SK-MEL-5 (cell line): ENCODE measurements at regions not wholly inside any gene's neighbourhood (a gene's known extent, or its start where the extent isn't known, plus 50 kb on each side); places are given as distances from the start of the nearest gene placed in this dataset.

Experiments
- DNase-seq: peaks from one replicate; pipeline ENCODE4 v3.0.0-alpha.2; 2016; ENCODE audit warnings: low read depth, low spot score
- in situ Hi-C: cut with HindIII; loops from 2 replicates; pipeline ENCODE4 v1.10.0; 2016; ENCODE audit warnings: low sequenced_read_pairs, high pct_unique_total_duplicates, low pct_unique_long_range_greater_than_20kb

- in situ Hi-C loops = no loop called here
- DNase-seq = no peak
Measured at GRCh38 chr10:130915065-130915464, 396.5 kb downstream of the TCERG1L start.

DNA sequence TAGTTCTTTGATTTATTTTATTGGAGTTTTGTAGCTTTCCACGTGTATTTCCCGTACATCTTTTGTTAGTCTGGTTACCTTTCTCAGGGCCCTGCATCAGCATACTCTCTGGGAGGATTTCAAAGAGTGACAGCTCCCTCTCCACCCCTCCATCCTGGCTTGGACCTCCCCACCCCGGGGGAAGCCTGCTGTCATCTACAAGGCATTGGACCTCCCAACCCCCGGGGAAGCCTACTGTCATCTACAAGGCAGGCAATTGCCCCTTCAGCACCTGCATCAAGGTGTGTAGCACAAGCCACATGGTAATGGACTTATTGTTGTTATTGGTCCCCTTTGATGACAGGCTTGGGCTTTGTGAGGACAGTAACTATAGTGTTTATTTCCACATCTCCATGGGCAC, 390.1 kb downstream of the TCERG1L start:
- in situ Hi-C loops = no loop called here
- DNase-seq = no peak

DNA sequence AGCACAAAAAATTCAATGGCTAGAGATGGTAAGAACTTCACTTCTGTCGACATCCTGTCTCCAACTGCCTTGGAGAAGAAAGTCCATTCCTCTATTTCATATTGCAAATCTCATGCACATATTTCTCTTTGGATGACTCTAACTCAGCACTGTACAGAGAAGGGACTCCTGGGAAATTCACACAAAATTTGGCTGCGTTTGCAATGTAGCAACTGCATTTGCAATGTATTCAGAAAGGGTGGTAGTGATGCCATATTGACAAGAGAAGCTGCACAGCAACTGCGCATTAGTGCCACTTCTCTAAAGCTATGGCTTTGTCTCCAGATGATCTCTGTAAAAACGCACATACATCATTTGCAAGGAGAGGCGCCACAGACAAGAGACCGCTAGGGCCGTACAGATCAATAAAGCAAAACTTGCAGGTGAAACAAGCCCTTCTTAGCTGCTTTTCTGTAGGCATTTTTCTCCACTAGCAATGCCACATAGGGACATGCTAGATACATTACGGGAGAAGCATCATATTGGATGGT, 389.5 kb downstream of the TCERG1L start:
- DNase-seq = no peak
- in situ Hi-C loops = no loop called here

DNA sequence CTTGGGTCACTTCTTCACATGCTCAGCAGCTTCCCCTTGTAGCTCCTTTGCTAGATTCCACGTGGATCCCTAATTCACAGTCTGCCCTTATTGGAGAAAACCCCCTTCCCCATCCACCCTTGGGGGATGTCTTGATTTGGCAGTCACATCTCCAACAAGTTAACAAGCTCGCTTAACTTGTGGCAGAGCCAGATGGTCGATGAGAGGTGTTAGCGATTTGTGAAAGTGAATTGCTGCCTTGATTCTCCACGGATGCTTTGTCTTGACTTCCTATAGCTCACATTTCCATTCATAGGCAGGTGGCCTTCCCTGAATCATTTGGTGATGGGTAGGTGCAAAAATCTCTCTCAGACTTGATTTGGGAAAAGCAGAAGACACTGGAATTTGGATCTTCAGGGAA, 387.9 kb downstream of the TCERG1L start:
- in situ Hi-C loops = no loop called here
- no peak for DNase-seq

DNA sequence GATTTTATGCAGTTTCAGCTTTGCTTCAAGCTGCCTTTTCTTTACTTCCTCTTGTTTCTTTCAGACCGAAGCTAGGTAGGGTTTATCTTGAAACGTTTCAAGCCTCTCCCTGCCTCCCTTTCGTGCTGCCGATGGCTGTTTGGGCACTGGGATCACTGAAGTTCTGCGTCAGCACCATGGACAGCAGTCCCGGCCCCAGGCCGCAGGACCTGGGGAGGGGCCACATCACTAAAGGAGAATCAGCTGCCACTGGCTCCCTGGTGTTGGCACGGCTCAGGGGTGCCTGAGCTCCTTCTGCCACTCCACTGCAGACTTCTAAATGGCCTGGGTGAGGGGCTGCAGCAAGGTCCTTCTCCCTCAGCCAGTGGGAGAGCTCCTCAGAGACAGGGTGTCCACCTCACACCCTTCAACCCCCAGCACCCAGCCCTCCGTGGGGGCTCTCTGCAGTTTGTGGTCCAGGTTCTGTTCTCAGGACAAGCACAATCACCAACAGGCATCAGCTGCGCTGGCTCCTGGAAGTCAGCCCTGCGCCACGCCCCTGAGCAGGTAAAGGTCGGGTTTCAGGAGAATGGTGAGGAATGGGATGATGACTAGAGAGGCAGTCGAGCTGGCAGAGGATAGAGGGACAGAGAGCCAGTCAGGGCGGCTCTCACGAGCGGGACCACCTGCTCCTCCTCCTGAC, 387.2 kb downstream of the TCERG1L start:
- in situ Hi-C loops = no loop called here
- no peak for DNase-seq

- no peak for DNase-seq
- in situ Hi-C loops = no loop called here
Measured at GRCh38 chr10:130926442-130926841, 385.1 kb downstream of the TCERG1L start.

DNA sequence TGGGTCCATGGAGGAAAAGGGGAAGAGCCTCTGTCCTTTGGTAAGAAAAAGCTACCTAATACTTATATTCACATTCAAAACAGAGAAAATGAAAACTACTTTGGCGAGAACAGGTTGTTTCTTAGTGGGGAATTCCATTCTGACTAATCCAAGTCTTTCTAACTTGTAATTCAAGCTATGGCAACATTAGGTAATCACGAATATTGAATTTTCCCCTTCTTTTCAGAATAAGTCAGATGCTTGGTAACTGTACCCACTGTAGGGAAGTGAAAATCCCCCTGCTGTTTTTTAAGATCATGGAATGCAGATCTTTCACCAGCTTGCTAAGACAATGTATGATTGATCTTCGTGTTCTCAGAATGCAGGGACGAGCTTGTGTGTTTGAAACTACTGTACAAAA, 384.4 kb downstream of the TCERG1L start:
- in situ Hi-C loops = no loop called here
- DNase-seq = no peak

- in situ Hi-C loops = no loop called here
- DNase-seq = no peak
Measured at GRCh38 chr10:130928306-130928705, 383.2 kb downstream of the TCERG1L start.

- DNase-seq = no peak
- in situ Hi-C loops = no loop called here
Measured at GRCh38 chr10:130929422-130930325, 381.8 kb downstream of the TCERG1L start.

GRCh38 chr10:130930821-130931220, 380.7 kb downstream of the TCERG1L start:
- in situ Hi-C loops = no loop called here
- DNase-seq = no peak

- in situ Hi-C loops = no loop called here
- no peak for DNase-seq
Measured at GRCh38 chr10:130931256-130931655, 380.3 kb downstream of the TCERG1L start.

- DNase-seq = no peak
- in situ Hi-C loops = no loop called here
Measured at GRCh38 chr10:130932326-130933007, 379.1 kb downstream of the TCERG1L start.

DNA sequence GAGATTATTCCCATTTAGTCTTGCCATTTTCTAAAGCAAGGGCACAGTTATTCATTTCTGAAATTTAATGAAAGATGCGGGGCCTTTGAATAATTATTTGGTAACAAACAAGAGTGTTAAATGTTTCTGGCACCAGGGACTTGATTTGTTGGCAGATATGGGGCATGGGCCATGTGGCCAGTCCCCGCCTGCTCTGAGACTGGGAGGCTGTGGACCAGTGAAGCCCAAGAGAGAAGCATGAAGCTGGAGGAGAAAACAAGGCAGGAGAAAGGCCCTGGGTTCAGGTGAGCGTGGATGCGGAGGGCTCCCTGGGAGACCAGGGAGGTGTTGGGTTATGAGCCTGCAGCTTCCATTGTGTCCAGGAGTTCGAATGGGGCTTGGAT, 378.5 kb downstream of the TCERG1L start:
- no peak for DNase-seq
- in situ Hi-C loops = no loop called here

GRCh38 chr10:130934293-130935127, 377.0 kb downstream of the TCERG1L start:
- in situ Hi-C loops = no loop called here
- no peak for DNase-seq

DNA sequence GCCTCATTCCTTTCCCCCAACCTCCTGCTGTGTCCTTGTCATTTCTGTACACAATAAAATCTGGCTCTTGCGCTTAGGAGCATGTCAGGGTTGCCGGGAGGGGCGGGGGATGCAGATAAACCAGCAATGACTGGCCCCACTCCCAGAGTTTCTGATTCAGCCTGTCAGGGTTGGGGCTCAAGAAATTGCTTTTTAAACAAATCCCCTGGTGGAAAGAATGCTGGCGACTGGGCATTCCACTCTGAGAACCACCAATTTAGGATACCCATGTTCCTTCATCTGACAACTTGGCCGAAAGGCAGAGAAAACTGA, 376.4 kb downstream of the TCERG1L start:
- DNase-seq = no peak
- in situ Hi-C loops = no loop called here

GRCh38 chr10:130935897-130936550, 375.5 kb downstream of the TCERG1L start:
- in situ Hi-C loops = no loop called here
- no peak for DNase-seq

GRCh38 chr10:130936851-130937250, 374.7 kb downstream of the TCERG1L start:
- DNase-seq = no peak
- in situ Hi-C loops = no loop called here
